Mucosa of rectum (tissue), 2 donors: ENCODE measurements at regions not wholly inside any gene's neighbourhood (a gene's known extent, or its start where the extent isn't known, plus 50 kb on each side); places are given as distances from the start of the nearest gene placed in this dataset.

Experiments
- H3K27ac ChIP-seq, 2 donors: one replicate each; pipeline ENCODE4 v1.7.0; 2013; ENCODE audit warnings: inconsistent platforms in 2 of 2, low read depth in 2 of 2, low read length in 2 of 2
- H3K27me3 ChIP-seq, 2 donors: one replicate each; pipeline ENCODE4 v1.7.0; 2013; ENCODE audit warnings: low read length in 2 of 2; ENCODE audit not compliant: control insufficient read depth in 2 of 2, insufficient read depth in 2 of 2
- H3K36me3 ChIP-seq, 2 donors: one replicate each; pipeline ENCODE4 v1.7.0; 2013; ENCODE audit warnings: low read length in 2 of 2; ENCODE audit not compliant: control insufficient read depth in 2 of 2, insufficient read depth in 2 of 2
- H3K4me1 ChIP-seq, 2 donors: one replicate each; pipeline ENCODE4 v1.7.0; 2013; ENCODE audit warnings: low read length in 2 of 2, mild to moderate bottlenecking in 1 of 2; ENCODE audit not compliant: control insufficient read depth in 2 of 2, insufficient read depth in 2 of 2
- H3K4me3 ChIP-seq, 2 donors: one replicate each; pipeline ENCODE4 v1.7.0; 2013; ENCODE audit warnings: low read length in 2 of 2
- H3K9ac ChIP-seq, 2 donors: one replicate each; pipeline ENCODE4 v1.7.0; 2013; ENCODE audit warnings: low read length in 2 of 2, low read depth in 1 of 2, mild to moderate bottlenecking in 1 of 2
- H3K9me3 ChIP-seq, 2 donors: one replicate each; pipeline ENCODE4 v1.7.0; 2013; ENCODE audit warnings: low read length in 2 of 2; ENCODE audit not compliant: control insufficient read depth in 2 of 2
- donor health status: healthy.
- donor health status: Normal muscosa, but diverticular disease.

DNA sequence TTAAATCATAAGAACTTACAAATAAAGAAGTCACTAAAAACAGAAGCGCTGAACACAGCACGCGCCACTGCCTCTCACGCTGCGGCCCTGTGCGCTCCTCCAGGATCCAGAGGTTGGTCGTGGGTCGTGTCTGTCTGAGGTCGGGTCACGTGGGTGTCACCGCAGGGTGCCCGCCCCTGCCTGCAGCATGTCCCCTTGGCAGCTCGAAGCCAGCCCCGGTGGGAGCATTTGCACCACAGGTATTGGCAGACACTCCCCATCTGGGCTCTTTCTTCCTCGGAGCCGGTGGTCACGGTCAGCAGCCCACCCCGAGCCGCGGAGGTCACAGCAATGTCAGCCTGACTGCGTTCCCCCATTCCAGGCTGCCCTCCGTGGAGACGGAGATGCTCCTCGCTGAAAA, 88.6 kb downstream of the PDGFA start:
- Histone ChIP-seq H3K4me3 (no peak overlapping the region), H3K9ac (no peak overlapping the region), H3K27ac (no peak overlapping the region), H3K9me3 (no peaks in the 10 kb centered on the region), H3K36me3 (no peaks in the 10 kb centered on the region), H3K27me3 (no peaks in the 10 kb centered on the region), H3K4me1 (peaks cover 0 to 9% of the 10 kb centered on the region in 2 donors)

DNA sequence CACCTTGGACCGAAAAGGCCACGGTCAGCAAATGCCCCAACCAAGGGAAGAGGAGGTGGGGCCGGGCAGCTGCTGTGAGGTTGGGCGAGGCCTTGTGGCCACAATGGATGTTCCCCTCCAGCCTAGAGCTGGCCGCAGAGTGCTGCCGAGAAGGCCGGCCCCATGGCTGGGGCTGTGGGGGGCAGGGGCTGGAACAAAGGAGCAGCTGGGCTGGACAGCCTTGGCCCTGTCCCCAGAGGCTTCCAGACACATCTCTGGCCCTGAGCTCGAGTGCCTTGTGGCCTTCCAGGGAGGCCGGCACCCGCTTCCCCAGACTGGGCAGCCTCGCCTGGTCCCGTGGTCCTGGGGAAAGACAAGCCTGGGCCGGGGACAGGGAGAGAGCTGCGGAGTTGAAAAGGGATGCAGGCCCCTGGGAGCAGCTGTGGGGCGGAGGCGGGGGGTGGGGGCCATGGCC, 88.0 kb downstream of the PDGFA start:
- no peak overlapping the region for H3K9ac ChIP-seq
- no peak overlapping the region for H3K27ac ChIP-seq
- no peak overlapping the region for H3K4me3 ChIP-seq
- no peaks in the 10 kb centered on the region for H3K9me3 ChIP-seq
- H3K36me3 ChIP-seq, result no peaks in the 10 kb centered on the region
- peaks cover 0 to 9% of the 10 kb centered on the region in 2 donors for H3K4me1 ChIP-seq
- H3K27me3 ChIP-seq, result no peaks in the 10 kb centered on the region

DNA sequence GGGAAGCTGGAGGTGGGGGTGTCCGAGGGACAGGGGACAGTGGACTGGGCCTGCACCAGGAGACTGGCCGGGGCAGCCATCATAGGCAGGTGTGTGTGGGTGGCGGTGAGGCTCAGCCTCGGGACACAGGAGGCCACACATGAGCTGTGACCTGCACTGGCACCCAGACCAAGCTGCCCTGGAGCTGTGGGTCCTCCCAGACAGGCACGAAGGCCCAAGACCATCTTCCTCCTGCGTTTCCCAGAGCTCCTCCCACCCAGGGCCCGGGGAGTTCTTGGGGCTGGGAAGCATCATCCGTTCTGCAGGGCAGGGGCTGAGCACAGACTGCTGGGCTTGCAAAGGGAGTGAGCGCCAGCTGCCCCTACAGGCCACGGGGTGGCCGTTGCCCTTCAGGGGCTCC, 87.4 kb downstream of the PDGFA start:
- no peak overlapping the region for H3K27ac ChIP-seq
- no peak overlapping the region for H3K4me3 ChIP-seq
- H3K27me3 ChIP-seq, result no peaks in the 10 kb centered on the region
- H3K4me1 ChIP-seq, result peaks cover 0 to 9% of the 10 kb centered on the region in 2 donors
- no peak overlapping the region for H3K9ac ChIP-seq
- H3K36me3 ChIP-seq, result no peaks in the 10 kb centered on the region
- H3K9me3 ChIP-seq, result no peaks in the 10 kb centered on the region

DNA sequence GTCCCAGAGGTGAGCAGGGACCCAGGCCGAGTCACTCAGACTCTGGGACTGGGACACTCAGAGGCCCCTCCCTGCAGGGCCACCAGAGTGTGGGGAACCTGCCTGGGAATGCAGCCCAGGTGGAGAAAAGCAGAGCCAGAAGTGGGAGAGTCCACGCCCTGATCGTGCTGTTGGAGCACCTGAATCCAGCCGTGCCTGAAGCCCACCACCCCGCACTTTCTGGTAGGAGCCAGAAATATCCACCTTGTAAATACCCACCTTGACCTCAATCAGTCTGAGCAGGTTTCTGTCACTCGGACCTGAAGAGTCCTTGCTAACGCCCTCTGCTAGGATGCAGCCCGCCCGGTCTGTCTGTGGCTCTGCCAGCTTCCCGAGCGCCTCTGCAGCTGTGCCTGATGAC, 86.7 kb downstream of the PDGFA start:
- Histone ChIP-seq H3K4me3 (no peak overlapping the region), H3K9me3 (no peaks in the 10 kb centered on the region), H3K27ac (no peak overlapping the region), H3K9ac (no peak overlapping the region), H3K36me3 (no peaks in the 10 kb centered on the region), H3K27me3 (no peaks in the 10 kb centered on the region), H3K4me1 (peaks cover 0 to 9% of the 10 kb centered on the region in 2 donors)

DNA sequence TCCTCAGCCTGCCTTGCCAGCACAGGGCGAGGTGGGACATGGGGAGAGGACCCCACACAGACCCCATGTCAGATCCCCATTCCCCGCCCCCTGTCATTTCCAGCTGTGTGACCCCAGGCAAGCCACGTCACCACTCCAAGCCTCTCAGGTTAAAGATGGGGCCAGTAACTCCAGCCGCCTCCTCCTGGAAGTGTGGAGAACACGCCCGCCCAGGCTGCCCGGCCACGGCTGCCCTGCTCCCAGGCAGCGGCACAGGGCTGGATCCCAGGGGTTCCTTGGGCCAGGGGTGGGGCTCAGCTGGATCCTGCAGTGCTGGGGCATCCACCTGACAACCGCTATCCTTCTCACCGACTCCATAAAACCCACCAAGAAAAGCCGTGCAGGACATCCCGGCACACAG, 86.1 kb downstream of the PDGFA start:
- Histone ChIP-seq H3K27me3 (no peaks in the 10 kb centered on the region), H3K4me1 (peaks cover 0 to 9% of the 10 kb centered on the region in 2 donors), H3K27ac (no peak overlapping the region), H3K9me3 (no peaks in the 10 kb centered on the region), H3K4me3 (no peak overlapping the region), H3K9ac (no peak overlapping the region), H3K36me3 (no peaks in the 10 kb centered on the region)

DNA sequence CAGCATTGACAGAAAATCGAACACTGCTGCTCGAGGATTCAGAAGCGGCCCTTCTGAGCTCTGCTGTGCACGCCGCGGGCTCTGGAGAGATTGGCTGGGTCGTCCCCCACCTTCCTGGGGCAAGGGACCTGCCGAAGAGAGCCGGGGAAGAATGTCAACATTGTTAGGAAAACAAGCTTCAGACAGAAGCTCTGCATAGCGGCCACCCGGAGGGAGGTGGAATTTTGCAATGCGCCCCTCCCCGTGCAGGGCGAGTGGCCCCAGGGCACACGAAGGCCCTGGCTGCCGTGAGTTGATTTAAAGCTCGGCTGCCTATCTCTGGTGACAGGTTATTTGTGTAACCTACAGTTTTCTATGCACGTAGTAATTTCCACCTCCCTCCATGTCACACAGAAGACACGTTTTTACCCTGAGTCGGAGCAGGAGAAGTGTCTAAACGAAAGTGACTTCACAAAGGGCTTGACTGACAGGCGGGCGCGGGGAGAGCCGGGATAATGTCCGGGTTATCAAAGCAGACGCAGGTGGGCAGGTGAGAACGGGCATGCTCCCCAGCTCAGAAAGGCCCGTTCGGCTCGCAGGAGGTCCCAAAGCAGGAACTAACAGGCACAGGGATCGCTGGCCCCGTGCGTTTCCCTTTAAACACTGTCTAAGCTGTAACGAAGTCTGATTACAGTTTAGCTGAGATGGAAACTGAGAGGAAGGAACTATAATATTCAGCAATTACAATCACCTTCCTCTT, 84.6 kb downstream of the PDGFA start:
- peak overlapping the region; percentile 16 to 65 for H3K4me3 ChIP-seq
- H3K27ac ChIP-seq, result peak overlapping the region in 1 of 2 donors; percentile 69
- no peaks in the 10 kb centered on the region for H3K9me3 ChIP-seq
- no peaks in the 10 kb centered on the region for H3K36me3 ChIP-seq
- H3K9ac ChIP-seq, result peak overlapping the region in 1 of 2 donors; percentile 75
- no peaks in the 10 kb centered on the region for H3K27me3 ChIP-seq
- H3K4me1 ChIP-seq, result peaks cover 0 to 9% of the 10 kb centered on the region in 2 donors

DNA sequence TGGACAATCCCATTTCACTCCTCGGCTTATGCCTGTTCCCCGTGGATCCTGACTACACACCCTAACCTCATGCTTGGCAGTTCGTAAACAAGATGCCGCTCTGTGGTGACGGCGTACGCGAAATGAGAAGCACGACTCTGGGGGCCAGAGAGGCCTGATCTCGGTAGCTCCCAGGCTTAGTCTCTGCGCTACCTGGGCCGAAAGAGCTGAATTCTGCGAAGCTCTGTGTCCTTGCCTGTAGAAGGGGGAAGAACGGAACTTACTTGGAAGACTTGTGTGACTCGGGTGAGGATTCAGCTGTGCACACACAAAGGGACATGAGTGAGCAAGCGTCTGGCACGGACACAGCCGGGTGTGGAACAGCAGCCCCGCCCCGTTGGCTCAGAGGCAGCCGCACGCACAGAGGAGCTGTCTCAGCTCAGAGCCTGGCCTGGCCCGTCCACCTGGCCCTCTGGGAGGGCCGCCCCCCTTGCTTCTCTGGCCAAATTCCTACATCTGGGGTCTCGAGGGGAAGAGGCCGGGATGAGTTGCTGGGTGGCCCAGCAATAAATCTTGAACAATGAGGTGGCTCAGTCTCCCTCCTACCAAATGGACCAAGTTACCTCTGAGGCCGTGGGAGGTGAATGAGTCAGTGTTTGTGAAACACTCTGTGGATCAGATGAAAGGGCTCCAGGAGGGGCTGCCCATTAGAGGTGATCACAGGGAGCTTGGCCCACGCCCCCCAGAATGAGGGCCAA, 83.8 kb downstream of the PDGFA start:
- Histone ChIP-seq H3K9me3 (no peaks in the 10 kb centered on the region), H3K27ac (peak overlapping the region in 1 of 2 donors; percentile 69), H3K4me1 (peaks cover 0 to 9% of the 10 kb centered on the region in 2 donors), H3K27me3 (no peaks in the 10 kb centered on the region), H3K36me3 (no peaks in the 10 kb centered on the region), H3K9ac (peak overlapping the region in 1 of 2 donors; percentile 75), H3K4me3 (peak overlapping the region; percentile 16 to 65)

DNA sequence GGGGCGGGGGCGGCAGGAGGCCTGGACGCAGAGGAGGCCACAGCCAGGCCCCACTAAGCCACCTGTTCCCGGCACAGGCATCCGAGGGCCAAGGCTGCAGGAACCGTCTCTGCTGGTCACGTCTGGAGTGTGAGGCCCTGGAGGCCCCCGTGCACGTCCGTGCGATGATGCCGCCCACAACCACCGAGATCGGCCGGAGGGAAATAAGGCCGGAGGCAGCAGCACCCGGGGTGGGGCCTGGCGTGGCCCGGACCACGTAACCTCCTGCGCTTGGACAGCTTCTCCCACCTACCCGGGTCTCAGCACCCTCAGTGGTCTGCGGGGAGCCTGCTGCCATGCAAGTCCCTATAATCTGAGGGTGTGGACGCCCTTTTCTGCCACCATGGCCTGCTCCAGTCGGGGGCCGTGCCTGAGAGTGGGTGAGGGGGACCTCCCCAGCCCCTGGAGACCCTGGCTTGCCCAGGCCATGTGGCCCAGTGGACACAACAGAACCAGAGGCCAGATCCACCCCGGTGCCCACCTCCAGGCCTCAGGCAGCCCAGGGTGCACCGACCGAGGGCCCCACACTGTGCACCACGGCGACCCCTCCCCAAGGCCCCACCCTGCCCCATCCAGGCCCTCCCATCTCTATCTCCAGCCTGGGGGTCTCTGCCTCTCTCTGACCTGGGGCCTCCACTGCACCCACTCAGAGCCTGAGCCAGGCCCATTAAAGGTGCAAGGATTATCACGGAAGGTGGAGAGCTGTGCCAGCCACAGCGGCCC, 83.1 kb downstream of the PDGFA start:
- Histone ChIP-seq H3K4me3 (no peak overlapping the region), H3K27ac (no peak overlapping the region), H3K4me1 (peaks cover 0 to 9% of the 10 kb centered on the region in 2 donors), H3K27me3 (no peaks in the 10 kb centered on the region), H3K9ac (no peak overlapping the region), H3K36me3 (no peaks in the 10 kb centered on the region), H3K9me3 (no peaks in the 10 kb centered on the region)

DNA sequence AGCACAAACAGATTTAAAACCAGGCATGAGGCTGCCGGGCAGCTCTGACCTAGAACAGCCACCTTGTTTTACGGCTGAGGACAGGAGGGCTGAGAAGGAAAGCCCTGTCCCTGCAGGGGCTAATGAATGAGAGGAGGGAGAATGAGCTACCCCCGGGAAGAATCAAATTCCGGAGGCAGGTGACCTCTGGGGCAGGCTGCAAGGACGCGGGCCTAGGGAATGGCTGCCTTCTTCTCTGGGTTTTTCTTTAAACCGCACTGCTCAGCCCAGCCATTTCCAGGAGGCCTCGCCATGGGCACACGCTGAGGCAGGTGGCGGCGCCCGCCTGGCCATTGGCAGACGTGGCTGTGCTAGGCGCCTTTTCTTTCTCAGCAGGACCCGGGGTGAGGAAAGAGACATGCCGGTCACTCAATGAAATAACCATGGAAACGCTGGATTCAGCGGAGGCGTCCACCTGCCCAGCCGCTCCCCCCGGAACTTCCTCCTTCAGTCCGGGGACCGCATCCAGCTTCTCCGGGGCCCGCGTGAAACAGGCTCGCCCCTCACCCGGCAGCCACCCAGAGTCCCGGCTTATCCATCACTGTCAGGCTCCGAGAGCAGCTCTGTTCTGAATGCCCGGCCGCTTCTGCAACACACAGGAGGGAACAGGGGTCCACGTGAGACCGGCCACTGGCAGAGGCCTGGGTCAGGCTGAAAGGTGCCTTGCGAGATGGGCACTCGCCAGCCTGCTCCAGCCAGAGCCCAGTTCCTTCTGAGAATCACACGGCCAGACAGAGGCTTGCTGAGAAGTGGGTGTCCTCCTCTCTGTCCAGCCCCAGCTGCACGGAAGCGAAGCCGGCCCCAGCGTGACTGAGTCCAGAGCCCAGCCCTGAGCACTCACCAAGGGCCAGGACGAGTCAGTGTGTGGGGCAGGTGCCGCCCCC, 82.1 kb downstream of the PDGFA start:
- Histone ChIP-seq H3K9ac (no peak overlapping the region), H3K4me1 (peaks cover 0 to 9% of the 10 kb centered on the region in 2 donors), H3K9me3 (no peaks in the 10 kb centered on the region), H3K36me3 (no peaks in the 10 kb centered on the region), H3K27me3 (no peaks in the 10 kb centered on the region), H3K4me3 (no peak overlapping the region), H3K27ac (no peak overlapping the region)
